Epithelial cell of proximal tubule (primary cell): ENCODE measurements at regions not wholly inside any gene's neighbourhood (a gene's known extent, or its start where the extent isn't known, plus 50 kb on each side); places are given as distances from the start of the nearest gene placed in this dataset.
A peak's percentile ranks its signal among the peaks of the same experiment; 100 is the strongest.

Experiments used
- DNase-seq: peaks from one replicate; pipeline ENCODE4 v3.0.0-alpha.2; 2011; ENCODE audit warnings: low read depth
- H3K4me3 ChIP-seq: 2 replicates; pipeline ENCODE4 v1.5.1; 2011; ENCODE audit warnings: low read depth, mild to moderate bottlenecking, low read length
- CTCF ChIP-seq: conservative IDR thresholded peaks from 2 replicates; pipeline ENCODE4 v1.5.1; 2012; ENCODE audit warnings: low read depth, mild to moderate bottlenecking, low read length

- peak; percentile 34 for TF ChIP-seq CTCF
- no peak overlapping the region for H3K4me3 ChIP-seq
- DNase-seq, result no peak
Observed at GRCh38 chr7:46152696-46153095, 231.6 kb upstream of the IGFBP3 start.

GRCh38 chr7:46150721-46151120, 229.6 kb upstream of the IGFBP3 start:
- no peak overlapping the region for H3K4me3 ChIP-seq
- no peak for TF ChIP-seq CTCF
- no peak for DNase-seq

- DNase-seq, result no peak
- H3K4me3 ChIP-seq, result no peak overlapping the region
- TF ChIP-seq CTCF, result no peak
Observed at GRCh38 chr7:46150202-46150601, 229.1 kb upstream of the IGFBP3 start.

GRCh38 chr7:46147871-46148270, 226.8 kb upstream of the IGFBP3 start:
- no peak for TF ChIP-seq CTCF
- DNase-seq, result no peak
- no peak overlapping the region for H3K4me3 ChIP-seq

GRCh38 chr7:46146454-46147255, 225.6 kb upstream of the IGFBP3 start:
- DNase-seq, result no peak
- TF ChIP-seq CTCF, result no peak
- H3K4me3 ChIP-seq, result no peak overlapping the region

- DNase-seq, result peak; percentile 98
- TF ChIP-seq CTCF, result no peak
- H3K4me3 ChIP-seq, result no peak overlapping the region
Observed at GRCh38 chr7:46145412-46145811, 224.3 kb upstream of the IGFBP3 start.
